ENCODE measurements at regions not wholly inside any gene's neighbourhood (a gene's known extent, or its start where the extent isn't known, plus 50 kb on each side); places are given as distances from the start of the nearest gene placed in this dataset.

GRCh38 chr1:170836141-170836540 lies 99.2 kb upstream of the MROH9 start:
- TF ChIP-seq CTCF (IDR thresholded peaks at IDR 0.05) = no peak
- TF ChIP-seq POLR2A (IDR thresholded peaks at IDR 0.05) = no peak

Measured in body of pancreas (tissue), 4 donors.